Endothelial cell (in vitro differentiated cells): ENCODE measurements at regions not wholly inside any gene's neighbourhood (a gene's known extent, or its start where the extent isn't known, plus 50 kb on each side); places are given as distances from the start of the nearest gene placed in this dataset.

ENCODE experiments used
- DNase-seq: peaks from one replicate; pipeline ENCODE4 v3.0.0; 2021; ENCODE audit warnings: low spot score
- H3K27ac Mint-ChIP-seq: one replicate; pipeline ENCODE4 v1.8.0; 2021; ENCODE audit warnings: mixed read lengths, inconsistent platforms; ENCODE audit not compliant: unreplicated experiment
- H3K27me3 Mint-ChIP-seq: one replicate; pipeline ENCODE4 v1.8.0; 2021; ENCODE audit warnings: mild to moderate bottlenecking, moderate library complexity, mixed read lengths, inconsistent platforms; ENCODE audit not compliant: unreplicated experiment
- H3K36me3 Mint-ChIP-seq: one replicate; pipeline ENCODE4 v1.8.0; 2021; ENCODE audit warnings: mild to moderate bottlenecking, low read depth, mixed read lengths, inconsistent platforms; ENCODE audit not compliant: unreplicated experiment
- H3K4me1 Mint-ChIP-seq: one replicate; pipeline ENCODE4 v1.8.0; 2021; ENCODE audit warnings: mild to moderate bottlenecking, mixed read lengths, inconsistent platforms; ENCODE audit not compliant: unreplicated experiment
- H3K4me3 Mint-ChIP-seq: one replicate; pipeline ENCODE4 v1.8.0; 2021; ENCODE audit warnings: mild to moderate bottlenecking, mixed read lengths, inconsistent platforms; ENCODE audit not compliant: unreplicated experiment
- H3K9me3 Mint-ChIP-seq: one replicate; pipeline ENCODE4 v1.8.0; 2021; ENCODE audit warnings: mixed read lengths, inconsistent platforms; ENCODE audit not compliant: unreplicated experiment
- CTCF ChIP-seq: fragments of 200-600 bp; sonication (generic); IDR thresholded peaks from one replicate; pipeline ENCODE4 v1.5.0; 2021; ENCODE audit warnings: antibody characterized with exemption; ENCODE audit not compliant: unreplicated experiment

GRCh38 chr18:61950371-61950770 is 57.6 kb upstream of the RNF152 start:
- Mint-ChIP-seq H3K4me1 (peaks cover 6% of the 10 kb centered on the region), H3K27ac (no peak overlapping the region), H3K4me3 (no peak overlapping the region), H3K36me3 (no peaks in the 10 kb centered on the region), H3K9me3 (no peaks in the 10 kb centered on the region), H3K27me3 (no peaks in the 10 kb centered on the region)
- no peak for TF ChIP-seq CTCF
- no peak for DNase-seq

- Mint-ChIP-seq H3K9me3 (no peaks in the 10 kb centered on the region), H3K36me3 (no peaks in the 10 kb centered on the region), H3K4me3 (no peak overlapping the region), H3K27ac (no peak overlapping the region), H3K27me3 (no peaks in the 10 kb centered on the region), H3K4me1 (peaks cover 6% of the 10 kb centered on the region)
- no peak for TF ChIP-seq CTCF
- DNase-seq, result no peak
Observed at GRCh38 chr18:61949946-61950345, 57.1 kb upstream of the RNF152 start.

- no peaks in the 10 kb centered on the region for H3K36me3 Mint-ChIP-seq
- no peaks in the 10 kb centered on the region for H3K27me3 Mint-ChIP-seq
- no peak overlapping the region for H3K4me3 Mint-ChIP-seq
- no peaks in the 10 kb centered on the region for H3K9me3 Mint-ChIP-seq
- no peak overlapping the region for H3K27ac Mint-ChIP-seq
- DNase-seq, result no peak
- peaks cover 6% of the 10 kb centered on the region for H3K4me1 Mint-ChIP-seq
- TF ChIP-seq CTCF, result no peak
Observed at GRCh38 chr18:61948846-61949438, 56.1 kb upstream of the RNF152 start.

- H3K4me3 Mint-ChIP-seq, result no peak overlapping the region
- peaks cover 6% of the 10 kb centered on the region for H3K4me1 Mint-ChIP-seq
- no peaks in the 10 kb centered on the region for H3K9me3 Mint-ChIP-seq
- DNase-seq, result no peak
- no peaks in the 10 kb centered on the region for H3K36me3 Mint-ChIP-seq
- no peaks in the 10 kb centered on the region for H3K27me3 Mint-ChIP-seq
- no peak overlapping the region for H3K27ac Mint-ChIP-seq
- TF ChIP-seq CTCF, result no peak
Observed at GRCh38 chr18:61948281-61948741, 55.5 kb upstream of the RNF152 start.

DNA sequence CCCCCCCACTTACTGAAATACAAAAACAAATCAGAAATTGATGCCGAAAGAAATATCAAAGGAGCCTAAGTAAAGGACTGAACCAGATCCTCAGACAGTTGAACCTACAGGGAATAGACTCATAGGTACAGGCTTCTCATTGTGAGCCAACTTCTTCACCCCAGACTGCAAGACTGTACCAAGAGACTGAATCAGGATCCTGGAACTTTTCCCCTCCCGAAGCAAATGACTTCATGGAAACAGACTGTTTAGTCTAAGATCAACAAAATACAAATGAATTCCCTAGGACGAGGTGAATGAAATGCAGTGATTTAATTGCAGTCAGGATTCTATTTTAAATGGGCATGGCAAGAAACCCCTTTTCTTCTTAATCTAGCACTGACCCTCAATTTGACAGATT is 53.6 kb upstream of the RNF152 start:
- Mint-ChIP-seq H3K9me3 (no peaks in the 10 kb centered on the region), H3K4me1 (peaks cover 6% of the 10 kb centered on the region), H3K27ac (no peak overlapping the region), H3K27me3 (no peaks in the 10 kb centered on the region), H3K36me3 (no peaks in the 10 kb centered on the region), H3K4me3 (no peak overlapping the region)
- no peak for DNase-seq
- no peak for TF ChIP-seq CTCF
